CD8-positive, alpha-beta memory T cell (primary cell): ENCODE measurements at regions not wholly inside any gene's neighbourhood (a gene's known extent, or its start where the extent isn't known, plus 50 kb on each side); places are given as distances from the start of the nearest gene placed in this dataset.
"Not testable (repeated sequence)": the region's sequence is repeated elsewhere in the genome, so short reads cannot be mapped to it uniquely, and the experiment has no call there.

ENCODE experiments used
- CTCF ChIA-PET: fragments of 350-600 bp; sonication (Branson Sonifier 250); formaldehyde crosslinking; loops from one replicate; lab custom pipeline; 2021; ENCODE audit warnings: antibody characterized with exemption; lab: Charles Lee
- POLR2A ChIA-PET: fragments of 350-600 bp; sonication (Branson Sonifier 250); formaldehyde crosslinking; loops from one replicate; lab custom pipeline; 2021; ENCODE audit warnings: antibody characterized with exemption; lab: Charles Lee
- DNase-seq, 5 donors: peaks; one replicate each; pipeline versions ENCODE4 v3.0.0 to v3.0.0-alpha.2; 2020 to 2022; ENCODE audit warnings: mixed read lengths in 1 of 5
- H3K27ac ChIP-seq: one replicate; pipeline ENCODE4 v1.7.0; 2013; ENCODE audit warnings: low read depth, mild to moderate bottlenecking, low read length, moderate library complexity
- H3K27me3 ChIP-seq: 2 replicates; pipeline ENCODE4 v1.7.0; 2013; ENCODE audit warnings: low read length, mild to moderate bottlenecking; ENCODE audit not compliant: insufficient read depth, poor library complexity, severe bottlenecking
- H3K36me3 ChIP-seq: 2 replicates; pipeline ENCODE4 v1.7.0; 2013; ENCODE audit warnings: mild to moderate bottlenecking, low read length, moderate library complexity; ENCODE audit not compliant: insufficient read depth
- H3K4me1 ChIP-seq: 2 replicates; pipeline ENCODE4 v1.7.0; 2013; ENCODE audit warnings: mild to moderate bottlenecking, low read length, moderate library complexity; ENCODE audit not compliant: insufficient read depth
- H3K4me3 ChIP-seq: 2 replicates; pipeline ENCODE4 v1.7.0; 2013; ENCODE audit warnings: mild to moderate bottlenecking, low read length
- H3K9me3 ChIP-seq: 2 replicates; pipeline ENCODE4 v1.7.0; 2013; ENCODE audit warnings: mild to moderate bottlenecking, low read length
- H3K27ac Mint-ChIP-seq, 8 donors: one replicate each; pipeline ENCODE4 v1.8.0; 2020 to 2021; ENCODE audit warnings: mixed read lengths in 8 of 8, mild to moderate bottlenecking in 6 of 8, inconsistent platforms in 3 of 8, moderate library complexity in 3 of 8
- H3K27me3 Mint-ChIP-seq, 2 donors: one replicate each; pipeline ENCODE4 v1.8.0; 2020 to 2021; ENCODE audit warnings: mixed read lengths in 2 of 2, mild to moderate bottlenecking in 1 of 2, moderate library complexity in 1 of 2
- H3K36me3 Mint-ChIP-seq, 3 donors: one replicate each; pipeline ENCODE4 v1.8.0; 2020 to 2021; ENCODE audit warnings: mixed read lengths in 3 of 3, inconsistent platforms in 1 of 3, mild to moderate bottlenecking in 1 of 3
- H3K4me1 Mint-ChIP-seq, 3 donors: one replicate each; pipeline ENCODE4 v1.8.0; 2020 to 2021; ENCODE audit warnings: mixed read lengths in 3 of 3, inconsistent platforms in 1 of 3, mild to moderate bottlenecking in 1 of 3
- H3K4me3 Mint-ChIP-seq, 7 donors: one replicate each; pipeline ENCODE4 v1.8.0; 2020 to 2021; ENCODE audit warnings: mixed read lengths in 7 of 7, mild to moderate bottlenecking in 6 of 7, moderate library complexity in 4 of 7, inconsistent platforms in 2 of 7
- H3K9me3 Mint-ChIP-seq, 5 donors: one replicate each; pipeline ENCODE4 v1.8.0; 2020 to 2022; ENCODE audit warnings: mixed read lengths in 5 of 5, mild to moderate bottlenecking in 3 of 5, moderate library complexity in 2 of 5, inconsistent platforms in 1 of 5

DNA sequence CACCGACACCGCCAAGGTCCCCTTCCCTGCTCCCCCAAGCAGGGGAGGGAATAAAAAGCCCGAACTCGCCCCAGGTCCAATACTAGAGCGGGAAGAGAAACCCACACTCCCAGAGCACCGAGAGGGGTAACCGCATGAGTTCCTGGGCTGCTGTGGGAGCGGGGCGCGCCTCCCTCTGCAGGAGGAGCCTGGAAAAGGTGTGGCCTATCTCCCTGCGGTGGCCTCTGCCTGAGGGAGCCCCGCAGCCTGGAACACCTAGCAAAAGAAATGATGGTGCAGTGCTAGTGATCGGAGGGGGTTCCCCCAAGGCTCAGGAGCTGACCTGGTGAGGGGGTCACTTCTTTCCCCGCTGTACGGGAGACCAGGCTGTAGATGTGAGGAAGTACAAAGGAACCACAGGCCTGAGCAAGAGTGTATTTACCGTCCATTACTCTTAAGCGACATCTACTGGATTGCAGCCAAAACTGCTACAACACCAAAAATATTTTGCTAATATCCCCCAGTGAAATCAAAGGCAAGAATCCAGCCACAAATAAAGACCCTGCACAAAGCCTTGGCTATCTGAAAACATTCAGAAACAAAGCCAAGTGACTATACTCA is 216.6 kb upstream of the POTEB3 start:
- DNase-seq, H3K36me3 ChIP-seq, H3K4me1 ChIP-seq, H3K4me1 Mint-ChIP-seq, H3K27me3 Mint-ChIP-seq, H3K9me3 Mint-ChIP-seq, H3K36me3 Mint-ChIP-seq, H3K4me3 ChIP-seq, CTCF ChIA-PET, H3K4me3 Mint-ChIP-seq, H3K27me3 ChIP-seq, H3K9me3 ChIP-seq, H3K27ac ChIP-seq, POLR2A ChIA-PET, H3K27ac Mint-ChIP-seq: not testable (repeated sequence)

DNA sequence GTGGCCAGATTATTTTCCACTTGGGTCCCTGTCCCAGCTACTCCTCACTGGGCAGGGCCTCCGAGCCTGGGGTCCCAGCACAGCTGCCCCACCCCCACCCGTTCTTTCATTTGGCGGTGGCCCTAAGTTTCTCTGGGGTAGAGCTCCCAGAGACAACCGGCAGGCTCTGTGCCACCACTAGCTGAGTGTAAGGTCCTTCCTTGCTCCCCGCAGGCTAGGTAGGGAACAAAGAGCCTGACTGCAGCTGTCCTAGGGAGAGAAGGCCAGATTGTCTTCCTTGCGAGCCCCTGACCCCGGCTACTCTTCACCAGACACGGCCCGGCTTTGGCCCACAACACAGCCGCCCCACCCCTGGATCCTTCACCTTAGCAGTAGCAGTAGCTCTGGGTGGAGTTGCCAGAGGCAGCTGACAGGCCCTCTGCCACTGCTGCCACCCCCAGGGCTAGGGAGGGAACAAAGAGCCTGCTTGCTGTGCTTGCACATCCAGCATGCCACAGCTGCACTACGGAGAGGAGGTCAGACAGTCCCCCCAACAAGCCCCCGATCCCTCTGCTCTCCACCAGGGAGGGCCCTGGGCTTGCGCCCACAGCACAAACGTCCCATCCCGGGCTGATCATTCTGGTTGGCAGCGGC is 215.9 kb upstream of the POTEB3 start:
- POLR2A ChIA-PET, H3K27me3 ChIP-seq, H3K27ac Mint-ChIP-seq, DNase-seq, H3K4me1 ChIP-seq, H3K36me3 ChIP-seq, H3K4me1 Mint-ChIP-seq, H3K27me3 Mint-ChIP-seq, H3K36me3 Mint-ChIP-seq, H3K4me3 ChIP-seq, CTCF ChIA-PET, H3K27ac ChIP-seq, H3K9me3 Mint-ChIP-seq, H3K9me3 ChIP-seq: not testable (repeated sequence)
- peak overlapping the region in 3 of 7 donors; percentile 32 to 49 (median 32) for H3K4me3 Mint-ChIP-seq

DNA sequence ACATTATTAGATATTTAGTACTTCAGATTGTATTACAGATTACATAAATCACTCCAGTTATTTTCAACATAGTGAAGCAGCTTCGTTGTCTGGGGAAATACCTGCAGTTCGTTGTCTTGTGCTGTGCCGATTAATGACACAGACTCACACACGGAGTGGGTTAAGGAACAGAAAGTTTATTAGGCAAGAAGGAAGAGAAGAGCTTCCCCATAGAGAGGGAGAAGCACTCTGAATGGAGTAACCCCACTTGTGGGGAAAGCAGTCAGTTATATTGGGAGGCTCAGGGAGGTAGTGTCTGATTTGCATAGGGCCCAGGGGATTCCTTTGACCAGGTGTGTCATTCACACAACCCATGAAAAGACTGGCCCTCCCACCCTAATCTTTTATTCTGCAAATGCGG is 213.4 kb upstream of the POTEB3 start:
- H3K27ac ChIP-seq, H3K9me3 Mint-ChIP-seq, H3K27me3 Mint-ChIP-seq, DNase-seq, H3K4me1 Mint-ChIP-seq, POLR2A ChIA-PET, H3K36me3 ChIP-seq, H3K4me3 ChIP-seq, H3K36me3 Mint-ChIP-seq, H3K4me1 ChIP-seq, H3K27me3 ChIP-seq, H3K9me3 ChIP-seq, H3K27ac Mint-ChIP-seq, H3K4me3 Mint-ChIP-seq, CTCF ChIA-PET: not testable (repeated sequence)

DNA sequence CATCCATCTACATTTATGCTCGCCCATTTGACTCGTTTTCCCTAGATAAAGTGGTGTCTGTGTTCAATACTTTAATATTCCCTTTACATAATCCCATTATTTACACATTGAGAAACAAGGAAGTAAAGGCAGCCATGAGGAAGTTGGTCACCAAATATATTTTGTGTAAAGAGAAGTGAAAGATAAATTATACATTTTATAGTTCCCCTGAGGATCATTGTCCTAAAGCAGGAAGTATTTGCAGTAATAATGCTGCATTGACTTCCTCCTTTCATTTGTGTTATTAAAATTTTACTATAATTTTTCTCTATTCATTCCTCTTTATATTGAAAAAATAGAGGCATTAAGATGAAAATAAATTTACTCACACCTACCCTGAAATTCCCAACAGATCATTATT is 198.5 kb upstream of the POTEB3 start:
- H3K4me1 Mint-ChIP-seq, H3K27me3 Mint-ChIP-seq, H3K27ac Mint-ChIP-seq, POLR2A ChIA-PET, H3K27ac ChIP-seq, DNase-seq, H3K4me3 ChIP-seq, H3K36me3 ChIP-seq, H3K4me1 ChIP-seq, CTCF ChIA-PET, H3K4me3 Mint-ChIP-seq, H3K9me3 ChIP-seq, H3K36me3 Mint-ChIP-seq, H3K27me3 ChIP-seq, H3K9me3 Mint-ChIP-seq: not testable (repeated sequence)

DNA sequence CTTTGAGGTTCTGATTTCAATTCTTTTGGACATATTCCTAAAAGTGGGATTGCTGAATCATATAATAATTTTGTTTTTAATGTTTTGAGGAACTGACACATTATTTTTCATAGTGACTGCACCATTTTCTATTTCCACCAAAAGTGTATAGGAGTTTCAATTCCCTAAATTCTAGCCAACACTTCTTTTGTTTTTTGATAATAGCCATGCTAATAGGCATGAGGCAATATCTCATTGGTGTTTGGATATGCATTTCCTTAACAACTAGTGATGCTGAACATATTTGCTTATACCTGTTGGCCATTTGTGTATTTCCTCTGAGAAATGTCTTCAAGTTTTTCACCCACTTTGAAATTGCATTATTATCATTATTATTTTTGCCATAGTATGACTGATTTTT is 186.4 kb upstream of the POTEB3 start:
- H3K4me1 Mint-ChIP-seq, H3K4me3 ChIP-seq, H3K36me3 ChIP-seq, H3K36me3 Mint-ChIP-seq, H3K9me3 ChIP-seq, DNase-seq, H3K27me3 Mint-ChIP-seq, H3K27me3 ChIP-seq, CTCF ChIA-PET, H3K9me3 Mint-ChIP-seq, POLR2A ChIA-PET, H3K4me3 Mint-ChIP-seq, H3K27ac Mint-ChIP-seq, H3K4me1 ChIP-seq, H3K27ac ChIP-seq: not testable (repeated sequence)

DNA sequence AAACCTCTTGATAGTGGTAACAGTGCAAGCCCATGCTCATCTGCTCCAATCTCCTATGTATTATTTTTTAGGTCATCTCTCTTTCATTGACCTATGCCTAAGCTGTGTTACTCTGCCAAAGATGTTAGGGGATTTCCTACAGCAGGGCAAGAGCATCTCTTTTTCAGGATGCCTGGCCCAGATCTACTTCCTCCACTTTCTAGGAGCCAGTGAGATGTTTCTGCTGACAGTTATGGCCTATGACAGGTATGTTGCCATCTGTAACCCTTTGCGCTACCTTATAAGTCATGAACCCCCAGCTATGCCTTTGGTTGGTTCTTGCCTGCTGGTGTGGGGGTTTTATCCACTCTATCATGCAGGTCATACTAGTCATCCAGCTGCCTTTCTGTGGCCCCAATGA is 168.9 kb upstream of the POTEB3 start:
- H3K4me3 Mint-ChIP-seq, POLR2A ChIA-PET, H3K27me3 Mint-ChIP-seq, H3K27ac Mint-ChIP-seq, H3K27ac ChIP-seq, H3K9me3 ChIP-seq, CTCF ChIA-PET, H3K27me3 ChIP-seq, H3K9me3 Mint-ChIP-seq, H3K4me3 ChIP-seq, H3K36me3 ChIP-seq, H3K4me1 Mint-ChIP-seq, H3K36me3 Mint-ChIP-seq, H3K4me1 ChIP-seq, DNase-seq: not testable (repeated sequence)

DNA sequence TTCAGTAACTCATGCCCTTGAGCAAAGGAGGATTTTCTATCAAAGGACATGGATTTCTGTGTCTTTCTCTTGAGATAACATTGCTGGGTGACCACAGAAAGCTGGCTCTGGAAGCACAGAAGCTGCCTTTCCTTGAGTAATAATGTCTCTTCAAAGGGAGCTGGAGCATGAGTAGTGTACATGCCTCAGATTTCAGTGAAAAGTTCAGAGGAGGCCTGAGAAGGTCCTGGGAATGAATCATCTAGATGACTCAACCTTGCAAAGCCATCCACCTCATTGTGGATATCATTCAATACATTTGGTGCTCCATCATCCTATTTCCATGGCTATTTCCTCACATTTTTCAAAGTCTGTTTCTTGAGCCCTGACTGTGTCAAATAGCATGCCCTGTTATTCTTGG is 125.1 kb upstream of the POTEB3 start:
- H3K4me1 ChIP-seq, H3K36me3 Mint-ChIP-seq, DNase-seq, H3K9me3 Mint-ChIP-seq, H3K27me3 ChIP-seq, H3K36me3 ChIP-seq, H3K27me3 Mint-ChIP-seq, H3K4me3 ChIP-seq, H3K9me3 ChIP-seq, H3K4me3 Mint-ChIP-seq, H3K27ac ChIP-seq, H3K4me1 Mint-ChIP-seq, POLR2A ChIA-PET, CTCF ChIA-PET, H3K27ac Mint-ChIP-seq: not testable (repeated sequence)

DNA sequence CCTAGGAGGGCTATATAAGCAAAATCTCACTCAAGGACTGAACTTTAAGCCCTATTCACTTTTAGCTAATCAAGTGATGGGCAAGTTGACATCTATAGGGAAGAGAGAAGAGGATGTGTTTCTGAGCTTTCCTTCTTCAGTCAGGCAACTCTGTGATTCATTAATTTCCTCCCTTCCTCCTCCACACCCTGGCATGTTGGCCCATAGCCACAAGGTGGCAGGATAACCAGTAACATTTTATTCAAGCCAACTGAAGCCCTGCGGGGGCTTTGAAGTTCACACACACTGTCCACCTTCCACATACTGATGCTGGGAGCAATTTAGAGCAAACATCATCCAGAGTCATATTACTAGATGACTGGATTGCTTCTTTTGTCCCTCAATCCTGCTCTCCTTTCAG is 111.5 kb upstream of the POTEB3 start:
- H3K27ac Mint-ChIP-seq, H3K27me3 ChIP-seq, H3K9me3 ChIP-seq, H3K36me3 Mint-ChIP-seq, H3K4me3 ChIP-seq, POLR2A ChIA-PET, H3K27ac ChIP-seq, H3K4me1 Mint-ChIP-seq, H3K4me1 ChIP-seq, H3K4me3 Mint-ChIP-seq, DNase-seq, H3K36me3 ChIP-seq, CTCF ChIA-PET, H3K27me3 Mint-ChIP-seq, H3K9me3 Mint-ChIP-seq: not testable (repeated sequence)
